GM10266 (cell line): ENCODE measurements at regions not wholly inside any gene's neighbourhood (a gene's known extent, or its start where the extent isn't known, plus 50 kb on each side); places are given as distances from the start of the nearest gene placed in this dataset.

Experiments
- DNase-seq: peaks from one replicate; pipeline ENCODE4 v3.0.0; 2012; ENCODE audit errors: extremely low spot score
- CTCF ChIP-seq: IDR thresholded peaks from 2 replicates; pipeline ENCODE4 v1.5.1; 2012; ENCODE audit warnings: mild to moderate bottlenecking, low read depth; ENCODE audit not compliant: control insufficient read depth, insufficient read depth; ENCODE audit errors: missing control alignments

DNA sequence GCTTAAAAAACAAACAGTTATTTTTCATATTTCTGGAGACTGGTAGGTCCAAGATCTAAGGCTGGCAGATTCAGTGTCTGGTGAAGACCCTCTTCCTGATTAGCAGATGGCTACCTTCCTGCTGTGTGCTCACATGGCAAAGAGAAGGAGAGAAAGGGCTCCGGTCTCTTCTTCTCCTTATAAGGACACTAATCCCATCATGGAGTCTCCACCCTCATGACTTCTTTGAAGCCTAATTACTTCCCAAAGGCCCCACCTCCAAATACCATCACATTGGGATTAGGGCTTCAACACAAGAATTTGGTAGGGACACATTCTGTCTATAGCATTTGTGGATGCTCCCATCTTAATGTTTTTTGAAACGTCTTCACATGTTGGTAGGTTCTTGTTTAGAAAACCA lies 391.1 kb downstream of the TMEM161B start:
- TF ChIP-seq CTCF, result no peak
- DNase-seq, result no peak

- no peak for TF ChIP-seq CTCF
- DNase-seq, result no peak
These were observed 391.6 kb downstream of the TMEM161B start for GRCh38 chr5:87877023-87877422.

GRCh38 chr5:87876616-87877015 lies 392.0 kb downstream of the TMEM161B start:
- TF ChIP-seq CTCF, result no peak
- DNase-seq, result no peak

DNA sequence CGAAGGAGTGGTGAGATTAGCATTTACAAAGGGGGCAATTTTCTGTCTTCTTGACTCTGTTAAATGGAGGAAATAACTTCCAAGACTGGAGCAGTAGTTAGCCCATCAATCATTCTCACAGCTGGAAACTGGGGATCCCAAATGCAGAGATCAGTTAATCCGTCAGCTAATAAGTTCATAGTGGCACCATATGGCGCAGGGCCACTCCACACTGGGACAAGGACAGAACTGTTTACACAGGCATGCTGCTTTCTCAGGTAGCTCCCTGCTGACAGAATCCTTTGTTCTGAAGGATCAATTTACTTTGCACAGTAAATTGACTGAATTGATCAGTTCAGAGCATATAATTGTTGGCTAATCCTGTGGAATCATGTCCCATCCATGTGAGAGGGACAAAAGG lies 395.7 kb downstream of the TMEM161B start:
- no peak for DNase-seq
- TF ChIP-seq CTCF, result no peak

GRCh38 chr5:87868792-87869191 lies 399.9 kb downstream of the TMEM161B start:
- no peak for TF ChIP-seq CTCF
- DNase-seq, result no peak

GRCh38 chr5:87867281-87867680 lies 401.4 kb downstream of the TMEM161B start:
- no peak for DNase-seq
- TF ChIP-seq CTCF, result no peak

DNA sequence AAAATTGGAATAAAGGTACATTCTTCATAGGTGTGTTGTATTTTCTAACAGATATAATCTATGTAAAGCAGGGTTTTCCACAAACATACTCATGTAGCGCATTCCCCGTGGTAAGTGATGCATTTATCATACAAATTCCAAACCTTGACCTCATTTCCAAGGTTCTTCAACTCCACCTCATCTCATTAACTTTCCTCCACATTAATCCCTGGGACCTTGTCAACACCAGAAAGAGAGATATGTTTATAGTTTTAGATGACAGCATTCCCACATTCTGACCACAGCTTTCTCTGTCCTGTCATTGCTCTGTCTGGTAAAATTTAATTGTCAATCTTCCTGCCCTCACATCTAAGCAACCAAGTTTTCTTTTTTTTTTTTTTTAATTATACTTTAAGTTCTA lies 415.1 kb downstream of the TMEM161B start:
- TF ChIP-seq CTCF, result no peak
- DNase-seq, result no peak
